ENCODE measurements at regions not wholly inside any gene's neighbourhood (a gene's known extent, or its start where the extent isn't known, plus 50 kb on each side); places are given as distances from the start of the nearest gene placed in this dataset.

- H3K27me3 ChIP-seq (ENCODE audit: low read depth, low read length) = no peaks in the 10 kb centered on the region; the same call in 1 of the 2 replicates
- H3K9me3 ChIP-seq (ENCODE audit: insufficient read depth, low read length) = no peaks in the 10 kb centered on the region
- no peak overlapping the region for H2AFZ ChIP-seq (ENCODE audit: low read depth, low read length)
- H3K4me2 ChIP-seq (ENCODE audit: low read length) = no peak overlapping the region
- no peaks in the 10 kb centered on the region for H3K4me1 ChIP-seq (ENCODE audit: low read length)
- no peak for TF ChIP-seq EZH2phosphoT487 (IDR thresholded peaks at IDR 0.05; ENCODE audit: low read depth)
- TF ChIP-seq, protein P1, sequence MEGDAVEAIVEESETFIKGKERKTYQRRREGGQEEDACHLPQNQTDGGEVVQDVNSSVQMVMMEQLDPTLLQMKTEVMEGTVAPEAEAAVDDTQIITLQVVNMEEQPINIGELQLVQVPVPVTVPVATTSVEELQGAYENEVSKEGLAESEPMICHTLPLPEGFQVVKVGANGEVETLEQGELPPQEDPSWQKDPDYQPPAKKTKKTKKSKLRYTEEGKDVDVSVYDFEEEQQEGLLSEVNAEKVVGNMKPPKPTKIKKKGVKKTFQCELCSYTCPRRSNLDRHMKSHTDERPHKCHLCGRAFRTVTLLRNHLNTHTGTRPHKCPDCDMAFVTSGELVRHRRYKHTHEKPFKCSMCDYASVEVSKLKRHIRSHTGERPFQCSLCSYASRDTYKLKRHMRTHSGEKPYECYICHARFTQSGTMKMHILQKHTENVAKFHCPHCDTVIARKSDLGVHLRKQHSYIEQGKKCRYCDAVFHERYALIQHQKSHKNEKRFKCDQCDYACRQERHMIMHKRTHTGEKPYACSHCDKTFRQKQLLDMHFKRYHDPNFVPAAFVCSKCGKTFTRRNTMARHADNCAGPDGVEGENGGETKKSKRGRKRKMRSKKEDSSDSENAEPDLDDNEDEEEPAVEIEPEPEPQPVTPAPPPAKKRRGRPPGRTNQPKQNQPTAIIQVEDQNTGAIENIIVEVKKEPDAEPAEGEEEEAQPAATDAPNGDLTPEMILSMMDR (IDR thresholded peaks at IDR 0.05; ENCODE audit: low read depth, low read length) = no peak
- H4K20me1 ChIP-seq (ENCODE audit: insufficient read depth, low read length) = no peaks in the 10 kb centered on the region
- no peaks in the 10 kb centered on the region for H3K36me3 ChIP-seq (replicated peaks; ENCODE audit: low read depth, low read length)
- H3K79me2 ChIP-seq (ENCODE audit: low read length) = no peaks in the 10 kb centered on the region
- H3K4me3 ChIP-seq (ENCODE audit: low read length) = no peak overlapping the region
- no peak overlapping the region for H3K27ac ChIP-seq (ENCODE audit: low read length)
- no peak overlapping the region for H3K9ac ChIP-seq (ENCODE audit: low read length)
Observed at GRCh38 chrX:39168609-39169008, 367.4 kb downstream of the MID1IP1 start.

DNA sequence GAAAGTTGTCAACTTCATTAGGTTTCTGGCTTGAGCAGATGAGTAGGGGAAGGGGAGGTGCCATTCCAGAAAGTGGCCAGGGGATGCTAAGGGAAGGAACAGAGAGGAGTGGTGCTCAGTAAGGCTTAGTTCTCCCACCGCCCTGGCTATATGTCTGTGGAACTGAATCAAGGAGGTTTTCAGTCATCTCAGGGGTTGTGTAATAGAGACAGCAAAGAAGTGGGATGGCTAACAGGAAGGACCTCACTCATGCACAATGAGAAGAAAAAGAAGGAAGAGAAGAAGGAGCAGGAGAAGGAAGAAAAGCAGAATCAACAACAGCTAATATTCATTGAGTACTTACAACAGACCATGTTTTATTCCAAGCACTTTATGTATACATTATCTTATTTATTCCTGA is 368.7 kb downstream of the MID1IP1 start:
- Histone ChIP-seq H4K20me1 (ENCODE audit: insufficient read depth, low read length) (no peaks in the 10 kb centered on the region), H3K9ac (ENCODE audit: low read length) (no peak overlapping the region), H3K4me1 (ENCODE audit: low read length) (no peaks in the 10 kb centered on the region), H2AFZ (ENCODE audit: low read depth, low read length) (no peak overlapping the region), H3K27me3 (ENCODE audit: low read depth, low read length) (no peaks in the 10 kb centered on the region; the same call in 1 of the 2 replicates), H3K4me3 (ENCODE audit: low read length) (no peak overlapping the region), H3K79me2 (ENCODE audit: low read length) (no peaks in the 10 kb centered on the region), H3K4me2 (ENCODE audit: low read length) (no peak overlapping the region), H3K36me3 (replicated peaks; ENCODE audit: low read depth, low read length) (no peaks in the 10 kb centered on the region), H3K9me3 (ENCODE audit: insufficient read depth, low read length) (no peaks in the 10 kb centered on the region), H3K27ac (ENCODE audit: low read length) (no peak overlapping the region)
- TF ChIP-seq EZH2phosphoT487 (IDR thresholded peaks at IDR 0.05; ENCODE audit: low read depth) = no peak
- TF ChIP-seq, protein P1 (IDR thresholded peaks at IDR 0.05; ENCODE audit: low read depth, low read length) = no peak

- H3K9me3 ChIP-seq (ENCODE audit: insufficient read depth, low read length) = no peaks in the 10 kb centered on the region
- H3K27ac ChIP-seq (ENCODE audit: low read length) = no peak overlapping the region
- H3K9ac ChIP-seq (ENCODE audit: low read length) = no peak overlapping the region
- H3K4me1 ChIP-seq (ENCODE audit: low read length) = no peaks in the 10 kb centered on the region
- TF ChIP-seq EZH2phosphoT487 (IDR thresholded peaks at IDR 0.05; ENCODE audit: low read depth) = no peak
- TF ChIP-seq, protein P1 (IDR thresholded peaks at IDR 0.05; ENCODE audit: low read depth, low read length) = no peak
- no peaks in the 10 kb centered on the region; the same call in 1 of the 2 replicates for H3K27me3 ChIP-seq (ENCODE audit: low read depth, low read length)
- no peak overlapping the region for H3K4me3 ChIP-seq (ENCODE audit: low read length)
- no peaks in the 10 kb centered on the region for H4K20me1 ChIP-seq (ENCODE audit: insufficient read depth, low read length)
- H2AFZ ChIP-seq (ENCODE audit: low read depth, low read length) = no peak overlapping the region
- no peaks in the 10 kb centered on the region for H3K79me2 ChIP-seq (ENCODE audit: low read length)
- H3K4me2 ChIP-seq (ENCODE audit: low read length) = no peak overlapping the region
- H3K36me3 ChIP-seq (replicated peaks; ENCODE audit: low read depth, low read length) = no peaks in the 10 kb centered on the region
Observed at GRCh38 chrX:39170464-39170863, 369.2 kb downstream of the MID1IP1 start.

GRCh38 chrX:39171686-39172085 is 370.4 kb downstream of the MID1IP1 start:
- H3K4me3 ChIP-seq (ENCODE audit: low read length) = no peak overlapping the region
- H4K20me1 ChIP-seq (ENCODE audit: insufficient read depth, low read length) = no peaks in the 10 kb centered on the region
- no peak overlapping the region for H3K27ac ChIP-seq (ENCODE audit: low read length)
- no peaks in the 10 kb centered on the region for H3K9me3 ChIP-seq (ENCODE audit: insufficient read depth, low read length)
- no peak overlapping the region for H3K9ac ChIP-seq (ENCODE audit: low read length)
- TF ChIP-seq EZH2phosphoT487 (IDR thresholded peaks at IDR 0.05; ENCODE audit: low read depth) = no peak
- TF ChIP-seq, protein P1 (IDR thresholded peaks at IDR 0.05; ENCODE audit: low read depth, low read length) = no peak
- H2AFZ ChIP-seq (ENCODE audit: low read depth, low read length) = no peak overlapping the region
- H3K79me2 ChIP-seq (ENCODE audit: low read length) = no peaks in the 10 kb centered on the region
- H3K4me2 ChIP-seq (ENCODE audit: low read length) = no peak overlapping the region
- H3K27me3 ChIP-seq (ENCODE audit: low read depth, low read length) = no peaks in the 10 kb centered on the region; the same call in 1 of the 2 replicates
- no peaks in the 10 kb centered on the region for H3K36me3 ChIP-seq (replicated peaks; ENCODE audit: low read depth, low read length)
- H3K4me1 ChIP-seq (ENCODE audit: low read length) = no peaks in the 10 kb centered on the region

Measured in OCI-LY3 (cell line).